ENCODE measurements at regions not wholly inside any gene's neighbourhood (a gene's known extent, or its start where the extent isn't known, plus 50 kb on each side); places are given as distances from the start of the nearest gene placed in this dataset.

- Mint-ChIP-seq H3K4me3 (no peak overlapping the region), H3K9me3 (no peaks in the 10 kb centered on the region)
Measured at GRCh38 chr1:50322579-50322978, 100.7 kb downstream of the DMRTA2 start.

GRCh38 chr1:50318428-50318827 is 104.8 kb downstream of the DMRTA2 start:
- Histone ChIP-seq H3K27me3 (ENCODE audit: control insufficient read depth in 1 of 2, insufficient read depth in 2 of 2, low read length in 2 of 2) (no peaks in the 10 kb centered on the region), H3K9me3 (ENCODE audit: control insufficient read depth in 1 of 2, insufficient read depth in 1 of 2, low read length in 2 of 2) (peaks cover 0 to 4% of the 10 kb centered on the region in 2 experiments), H3K27ac (ENCODE audit: low read depth in 1 of 2, low read length in 2 of 2) (no peak overlapping the region), H3K36me3 (ENCODE audit: insufficient read depth, low read length) (no peaks in the 10 kb centered on the region), H3K4me3 (ENCODE audit: low read length) (no peak overlapping the region), H3K4me1 (ENCODE audit: insufficient read depth, low read length) (no peaks in the 10 kb centered on the region)
- Mint-ChIP-seq H3K27me3 (peaks cover 20% of the 10 kb centered on the region), H3K36me3 (ENCODE audit: low read depth) (no peaks in the 10 kb centered on the region), H3K4me1 (ENCODE audit: low read depth) (no peaks in the 10 kb centered on the region), H3K4me3 (no peak overlapping the region), H3K9me3 (no peaks in the 10 kb centered on the region), H3K27ac (no peak overlapping the region)
- no peak for TF ChIP-seq CTCF (IDR thresholded peaks at IDR 0.05)
- POLR2A ChIA-PET, result no interaction called here
- DNase-seq, result no peak
- intact Hi-C loops (cut with DNase I, micrococcal nuclease), result no loop called here
- CTCF ChIA-PET, result no interaction called here
- ATAC-seq (ENCODE audit: poor library complexity), result no peak

More at GRCh38 chr1:50322579-50322978, 100.7 kb downstream of the DMRTA2 start:
- peaks cover 0 to 4% of the 10 kb centered on the region in 2 experiments for H3K9me3 ChIP-seq (ENCODE audit: control insufficient read depth in 1 of 2, insufficient read depth in 1 of 2, low read length in 2 of 2)
- TF ChIP-seq CTCF (IDR thresholded peaks at IDR 0.05), result no peak
- intact Hi-C loops (cut with DNase I, micrococcal nuclease), result no loop called here
- Mint-ChIP-seq H3K27me3 (peaks cover 23% of the 10 kb centered on the region), H3K36me3 (ENCODE audit: low read depth) (no peaks in the 10 kb centered on the region), H3K27ac (no peak overlapping the region), H3K4me1 (ENCODE audit: low read depth) (no peaks in the 10 kb centered on the region)
- ATAC-seq (ENCODE audit: poor library complexity) (no peak), DNase-seq (no peak)
- POLR2A ChIA-PET, result no interaction called here
- no peak overlapping the region for H3K4me3 ChIP-seq (ENCODE audit: low read length)
- H3K27me3 ChIP-seq (ENCODE audit: control insufficient read depth in 1 of 2, insufficient read depth in 2 of 2, low read length in 2 of 2), result peaks cover 0 to 2% of the 10 kb centered on the region in 2 experiments
- no peaks in the 10 kb centered on the region for H3K4me1 ChIP-seq (ENCODE audit: insufficient read depth, low read length)
- CTCF ChIA-PET, result no interaction called here
- no peaks in the 10 kb centered on the region for H3K36me3 ChIP-seq (ENCODE audit: insufficient read depth, low read length)
- H3K27ac ChIP-seq (ENCODE audit: low read depth in 1 of 2, low read length in 2 of 2), result no peak overlapping the region

GRCh38 chr1:50308878-50309277 is 114.4 kb downstream of the DMRTA2 start:
- Mint-ChIP-seq H3K4me1 (ENCODE audit: low read depth) (no peaks in the 10 kb centered on the region), H3K9me3 (no peaks in the 10 kb centered on the region), H3K4me3 (no peak overlapping the region), H3K27me3 (peaks cover 38% of the 10 kb centered on the region), H3K36me3 (ENCODE audit: low read depth) (no peaks in the 10 kb centered on the region), H3K27ac (no peak overlapping the region)
- Histone ChIP-seq H3K36me3 (ENCODE audit: insufficient read depth, low read length) (no peaks in the 10 kb centered on the region), H3K4me1 (ENCODE audit: insufficient read depth, low read length) (no peaks in the 10 kb centered on the region), H3K27ac (ENCODE audit: low read depth in 1 of 2, low read length in 2 of 2) (no peak overlapping the region), H3K4me3 (ENCODE audit: low read length) (no peak overlapping the region), H3K27me3 (ENCODE audit: control insufficient read depth in 1 of 2, insufficient read depth in 2 of 2, low read length in 2 of 2) (peaks cover 3 to 11% of the 10 kb centered on the region in 2 experiments), H3K9me3 (ENCODE audit: control insufficient read depth in 1 of 2, insufficient read depth in 1 of 2, low read length in 2 of 2) (no peaks in the 10 kb centered on the region)
- ATAC-seq (ENCODE audit: poor library complexity) (no peak), DNase-seq (peak in 3 of 14 experiments; percentile 3 to 13 (median 10))
- CTCF ChIA-PET, result no interaction called here
- intact Hi-C loops (cut with DNase I, micrococcal nuclease), result no loop called here
- no peak for TF ChIP-seq CTCF (IDR thresholded peaks at IDR 0.05)
- POLR2A ChIA-PET, result no interaction called here

Data from CD4-positive, alpha-beta T cell (primary cell).